ENCODE measurements at regions not wholly inside any gene's neighbourhood (a gene's known extent, or its start where the extent isn't known, plus 50 kb on each side); places are given as distances from the start of the nearest gene placed in this dataset.

- Histone ChIP-seq H3K79me2 (ENCODE audit: control insufficient read depth, insufficient read depth, low read length) (no peaks in the 10 kb centered on the region), H3K4me3 (replicated peaks in 1 of 3; ENCODE audit: insufficient read depth in 1 of 3, low read depth in 1 of 3, low read length in 3 of 3) (no peak overlapping the region), H3K36me3 (ENCODE audit: control insufficient read depth in 2 of 2, extremely low read depth in 1 of 2, insufficient read depth in 2 of 2, low read length in 2 of 2) (no peaks in the 10 kb centered on the region), H2AFZ (ENCODE audit: low read depth, low read length) (no peak overlapping the region), H4K20me1 (replicated peaks; ENCODE audit: control insufficient read depth, extremely low read depth, insufficient read depth, low read length) (no peaks in the 10 kb centered on the region), H3K27me3 (ENCODE audit: control insufficient read depth in 2 of 2, insufficient read depth in 2 of 2, low read length in 2 of 2) (no peaks in the 10 kb centered on the region), H3K4me2 (ENCODE audit: insufficient read depth, low read length) (no peak overlapping the region), H3K27ac (ENCODE audit: insufficient read depth, low read depth, low read length) (no peak overlapping the region), H3K9me1 (replicated peaks; ENCODE audit: control insufficient read depth, extremely low read depth, insufficient read depth, low read length) (no peaks in the 10 kb centered on the region), H3K9ac (replicated peaks; ENCODE audit: extremely low read depth, insufficient read depth, low read length) (no peak overlapping the region), H3K9me3 (replicated peaks; ENCODE audit: control insufficient read depth, insufficient read depth, low read length) (no peaks in the 10 kb centered on the region), H3K4me1 (ENCODE audit: control insufficient read depth, extremely low read depth, insufficient read depth, low read length) (no peaks in the 10 kb centered on the region)
- TF ChIP-seq, protein P1, sequence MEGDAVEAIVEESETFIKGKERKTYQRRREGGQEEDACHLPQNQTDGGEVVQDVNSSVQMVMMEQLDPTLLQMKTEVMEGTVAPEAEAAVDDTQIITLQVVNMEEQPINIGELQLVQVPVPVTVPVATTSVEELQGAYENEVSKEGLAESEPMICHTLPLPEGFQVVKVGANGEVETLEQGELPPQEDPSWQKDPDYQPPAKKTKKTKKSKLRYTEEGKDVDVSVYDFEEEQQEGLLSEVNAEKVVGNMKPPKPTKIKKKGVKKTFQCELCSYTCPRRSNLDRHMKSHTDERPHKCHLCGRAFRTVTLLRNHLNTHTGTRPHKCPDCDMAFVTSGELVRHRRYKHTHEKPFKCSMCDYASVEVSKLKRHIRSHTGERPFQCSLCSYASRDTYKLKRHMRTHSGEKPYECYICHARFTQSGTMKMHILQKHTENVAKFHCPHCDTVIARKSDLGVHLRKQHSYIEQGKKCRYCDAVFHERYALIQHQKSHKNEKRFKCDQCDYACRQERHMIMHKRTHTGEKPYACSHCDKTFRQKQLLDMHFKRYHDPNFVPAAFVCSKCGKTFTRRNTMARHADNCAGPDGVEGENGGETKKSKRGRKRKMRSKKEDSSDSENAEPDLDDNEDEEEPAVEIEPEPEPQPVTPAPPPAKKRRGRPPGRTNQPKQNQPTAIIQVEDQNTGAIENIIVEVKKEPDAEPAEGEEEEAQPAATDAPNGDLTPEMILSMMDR (IDR thresholded peaks at IDR 0.05; ENCODE audit: extremely low read depth in 1 of 2, insufficient read depth in 1 of 2, low read depth in 1 of 2, low read length in 2 of 2) = no peak
- TF ChIP-seq EZH2 (IDR thresholded peaks at IDR 0.05; ENCODE audit: borderline replicate concordance, low read depth, low read length, severe bottlenecking) = no peak
- TF ChIP-seq MAX (IDR thresholded peaks at IDR 0.05; ENCODE audit: insufficient read depth, insufficient read length) = no peak
- no peak for TF ChIP-seq POLR2A (IDR thresholded peaks at IDR 0.05; ENCODE audit: low read depth, low read length)
- no peak for TF ChIP-seq GATA2 (IDR thresholded peaks at IDR 0.05; ENCODE audit: insufficient read depth, insufficient read length, low read depth, low read length)
- TF ChIP-seq JUN (IDR thresholded peaks at IDR 0.05; ENCODE audit: borderline replicate concordance, insufficient read depth, insufficient read length, low read depth) = no peak
- TF ChIP-seq FOS (IDR thresholded peaks at IDR 0.05; ENCODE audit: borderline replicate concordance, insufficient read depth, low read length) = no peak
- TF ChIP-seq MYC (IDR thresholded peaks at IDR 0.05; ENCODE audit: low read depth, low read length) = no peak
- no peak for TF ChIP-seq POLR2AphosphoS5 (IDR thresholded peaks at IDR 0.05; ENCODE audit: insufficient read depth, low read depth, low read length)
- intact Hi-C loops (cut with micrococcal nuclease) (no loop called here), dilution Hi-C loops (cut with MboI; ENCODE audit: extremely low pct_ligation_motif_present, low sequenced_read_pairs) (no loop called here)
- no peak for DNase-seq (ENCODE audit: low read depth, low spot score)
- no TSS peak for BruUV-seq (replicated peaks)
- CTCF ChIA-PET = no interaction called here
- FAIRE-seq = no peak
- POLR2A ChIA-PET = no interaction called here
Measured at GRCh38 chr1:95659588-95659987, 425.6 kb downstream of the RWDD3 start.

All from endothelial cell of umbilical vein (primary cell).